ENCODE measurements at regions not wholly inside any gene's neighbourhood (a gene's known extent, or its start where the extent isn't known, plus 50 kb on each side); places are given as distances from the start of the nearest gene placed in this dataset.

DNA sequence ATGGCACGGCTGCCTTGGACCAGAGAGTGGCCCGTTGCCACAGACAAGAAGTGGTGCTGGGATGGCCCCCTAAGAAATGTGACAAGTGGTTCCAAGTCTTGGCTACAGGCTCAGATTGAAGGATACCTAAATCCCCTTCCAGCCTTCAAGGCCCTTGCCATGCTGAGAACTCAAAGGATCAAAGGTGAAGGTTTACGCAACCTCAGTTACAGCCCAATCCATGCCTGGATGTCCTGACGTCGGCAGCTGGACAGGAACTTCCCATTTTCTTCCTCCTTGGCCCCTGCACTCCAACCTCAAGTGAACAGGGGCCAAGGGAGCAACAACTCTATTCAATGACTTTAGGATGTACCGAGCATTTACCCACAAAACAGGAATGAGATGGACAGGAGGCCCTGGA lies 95.4 kb downstream of the DHCR7 start:
- no peak overlapping the region for H3K4me3 ChIP-seq
- DNase-seq (no peak), ATAC-seq (no peak), FAIRE-seq (no peak)
- H3K36me3 ChIP-seq: no peaks in the 10 kb centered on the region
- intact Hi-C loops (cut with DNase I): no loop called here
- TF ChIP-seq, protein P1, sequence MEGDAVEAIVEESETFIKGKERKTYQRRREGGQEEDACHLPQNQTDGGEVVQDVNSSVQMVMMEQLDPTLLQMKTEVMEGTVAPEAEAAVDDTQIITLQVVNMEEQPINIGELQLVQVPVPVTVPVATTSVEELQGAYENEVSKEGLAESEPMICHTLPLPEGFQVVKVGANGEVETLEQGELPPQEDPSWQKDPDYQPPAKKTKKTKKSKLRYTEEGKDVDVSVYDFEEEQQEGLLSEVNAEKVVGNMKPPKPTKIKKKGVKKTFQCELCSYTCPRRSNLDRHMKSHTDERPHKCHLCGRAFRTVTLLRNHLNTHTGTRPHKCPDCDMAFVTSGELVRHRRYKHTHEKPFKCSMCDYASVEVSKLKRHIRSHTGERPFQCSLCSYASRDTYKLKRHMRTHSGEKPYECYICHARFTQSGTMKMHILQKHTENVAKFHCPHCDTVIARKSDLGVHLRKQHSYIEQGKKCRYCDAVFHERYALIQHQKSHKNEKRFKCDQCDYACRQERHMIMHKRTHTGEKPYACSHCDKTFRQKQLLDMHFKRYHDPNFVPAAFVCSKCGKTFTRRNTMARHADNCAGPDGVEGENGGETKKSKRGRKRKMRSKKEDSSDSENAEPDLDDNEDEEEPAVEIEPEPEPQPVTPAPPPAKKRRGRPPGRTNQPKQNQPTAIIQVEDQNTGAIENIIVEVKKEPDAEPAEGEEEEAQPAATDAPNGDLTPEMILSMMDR (IDR thresholded peaks at IDR 0.05): no peak
- H3K4me1 ChIP-seq: no peaks in the 10 kb centered on the region
- H3K27ac ChIP-seq: no peak overlapping the region
- H3K9me3 ChIP-seq: no peaks in the 10 kb centered on the region
- H3K27me3 ChIP-seq: no peaks in the 10 kb centered on the region
- WGBS, 2 donors: 79 to 83% methylated on average over 6 of the region's 6 CpGs

DNA sequence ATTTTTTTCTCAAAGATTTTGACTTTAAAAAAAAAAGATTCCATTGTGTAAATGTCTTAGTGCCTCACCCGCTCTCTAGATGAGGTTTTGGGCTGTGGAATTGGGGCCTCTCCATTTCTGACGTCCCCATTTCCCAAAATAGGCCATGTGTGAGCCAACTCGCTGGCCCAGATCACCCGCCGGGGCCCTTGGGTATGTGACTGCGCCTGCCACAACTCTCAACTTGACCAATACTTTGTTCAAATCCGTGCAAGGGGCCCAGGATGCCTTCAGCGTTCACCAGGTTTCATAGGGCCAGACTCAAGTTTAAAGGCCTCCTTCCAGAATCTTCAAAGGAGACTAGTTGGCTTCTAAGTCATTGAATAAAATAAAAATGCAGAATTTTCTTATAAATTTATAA lies 96.0 kb downstream of the DHCR7 start:
- DNase-seq (no peak), FAIRE-seq (no peak), ATAC-seq (no peak)

DNA sequence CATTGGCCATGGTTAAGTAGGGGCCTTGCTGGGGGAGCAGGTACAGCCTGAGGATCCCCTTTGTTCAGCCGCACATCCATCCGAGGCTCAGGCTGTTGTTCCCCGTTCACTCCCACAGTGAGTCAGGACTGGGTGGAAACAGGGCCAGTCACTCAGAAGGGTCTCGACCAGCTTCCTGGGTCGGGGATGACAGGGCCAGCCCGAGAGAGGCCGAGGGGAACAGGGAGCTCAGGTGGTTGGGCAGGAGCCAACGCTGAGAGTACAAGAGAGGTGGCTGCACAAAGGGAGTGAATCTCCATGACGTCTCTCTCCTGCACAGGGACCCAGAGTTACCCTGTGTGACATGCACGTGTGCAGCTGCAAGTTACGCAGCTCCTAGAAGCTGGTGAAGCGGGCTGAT lies 97.2 kb upstream of the SHANK2 start:
- no peak overlapping the region for H3K4me3 ChIP-seq
- no peaks in the 10 kb centered on the region for H3K27me3 ChIP-seq
- TF ChIP-seq, protein P1 (IDR thresholded peaks at IDR 0.05): no peak
- H3K4me1 ChIP-seq: no peaks in the 10 kb centered on the region
- ATAC-seq (no peak), FAIRE-seq (no peak), DNase-seq (no peak)
- WGBS, 2 donors: 54 to 62% methylated on average over 12 of the region's 12 CpGs
- H3K27ac ChIP-seq: no peak overlapping the region
- no peaks in the 10 kb centered on the region for H3K36me3 ChIP-seq
- H3K9me3 ChIP-seq: no peaks in the 10 kb centered on the region
- intact Hi-C loops (cut with DNase I): loop anchor here in 2 of 3 donors (10.0 kb wide), 2 partner anchors 95 to 235 kb away; partner anchors contain the start of gene SHANK2 (in 1 of the 2)

More for the DNA sequence above, 96.0 kb downstream of the DHCR7 start:
- intact Hi-C loops (cut with DNase I): no loop called here
- Histone ChIP-seq H3K36me3 (no peaks in the 10 kb centered on the region), H3K9me3 (no peaks in the 10 kb centered on the region), H3K4me1 (no peaks in the 10 kb centered on the region), H3K27ac (no peak overlapping the region), H3K27me3 (no peaks in the 10 kb centered on the region), H3K4me3 (no peak overlapping the region)
- 84 to 86% methylated on average over 8 of the region's 8 CpGs for WGBS, 2 donors
- TF ChIP-seq, protein P1 (IDR thresholded peaks at IDR 0.05): no peak

DNA sequence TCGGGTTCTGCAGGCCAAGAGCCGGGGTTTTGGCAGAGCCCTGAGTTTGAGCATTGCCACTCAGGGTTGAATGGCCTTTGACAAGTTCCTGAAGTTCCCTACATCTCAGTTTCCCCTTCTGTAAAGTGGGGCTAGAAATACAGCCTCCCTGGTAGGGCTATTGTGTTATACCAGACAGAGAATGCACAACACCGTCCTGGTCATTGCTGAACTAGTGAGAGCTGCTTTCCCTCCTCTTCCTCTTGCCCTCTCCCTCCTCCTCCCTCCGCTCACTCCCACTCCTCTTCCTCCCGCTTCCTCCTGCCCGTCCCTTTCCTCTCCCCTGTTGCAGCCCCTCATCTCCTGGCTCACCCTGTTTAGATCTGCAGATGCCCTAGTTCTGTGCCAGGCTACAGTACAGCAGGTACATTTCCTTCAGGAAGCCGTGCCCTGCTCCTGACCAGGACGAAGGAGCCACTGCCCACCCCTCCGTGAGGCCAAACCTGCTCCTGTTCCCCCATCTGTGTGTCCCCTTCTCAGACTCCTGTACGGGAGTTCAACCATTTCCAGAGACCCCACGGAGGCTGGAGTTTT lies 91.5 kb upstream of the SHANK2 start:
- no peak for FAIRE-seq
- DNase-seq: no peak
- Histone ChIP-seq H3K9me3 (no peaks in the 10 kb centered on the region), H3K4me3 (no peak overlapping the region), H3K36me3 (no peaks in the 10 kb centered on the region), H3K27me3 (no peaks in the 10 kb centered on the region), H3K27ac (no peak overlapping the region), H3K4me1 (no peaks in the 10 kb centered on the region)
- peak in 1 of 4 donors; percentile 7 for ATAC-seq
- WGBS, 2 donors: 64 to 65% methylated on average over 11 of the region's 11 CpGs
- intact Hi-C loops (cut with DNase I): loop anchor here in 2 of 3 donors (10.0 kb wide), 2 partner anchors 89 to 229 kb away; partner anchors contain the start of gene SHANK2 (in 1 of the 2)
- TF ChIP-seq, protein P1 (IDR thresholded peaks at IDR 0.05): no peak
